Fibroblast of skin of left quadriceps (primary cell): ENCODE measurements at regions not wholly inside any gene's neighbourhood (a gene's known extent, or its start where the extent isn't known, plus 50 kb on each side); places are given as distances from the start of the nearest gene placed in this dataset.
"Not testable (repeated sequence)": the region's sequence is repeated elsewhere in the genome, so short reads cannot be mapped to it uniquely, and the experiment has no call there.

Source experiments
- DNase-seq, 2 experiments: peaks; one replicate each; pipeline ENCODE4 v3.0.0-alpha.2; 2013; ENCODE audit warnings: low read depth in 2 of 2

GRCh38 chr11:116052603-116053547 is 548.7 kb upstream of the CADM1 start:
- no peak for DNase-seq

- no peak for DNase-seq
Measured at GRCh38 chr11:116051494-116051893, 547.3 kb upstream of the CADM1 start.

- DNase-seq = no peak
Measured at GRCh38 chr11:116049383-116049782, 545.2 kb upstream of the CADM1 start.

DNA sequence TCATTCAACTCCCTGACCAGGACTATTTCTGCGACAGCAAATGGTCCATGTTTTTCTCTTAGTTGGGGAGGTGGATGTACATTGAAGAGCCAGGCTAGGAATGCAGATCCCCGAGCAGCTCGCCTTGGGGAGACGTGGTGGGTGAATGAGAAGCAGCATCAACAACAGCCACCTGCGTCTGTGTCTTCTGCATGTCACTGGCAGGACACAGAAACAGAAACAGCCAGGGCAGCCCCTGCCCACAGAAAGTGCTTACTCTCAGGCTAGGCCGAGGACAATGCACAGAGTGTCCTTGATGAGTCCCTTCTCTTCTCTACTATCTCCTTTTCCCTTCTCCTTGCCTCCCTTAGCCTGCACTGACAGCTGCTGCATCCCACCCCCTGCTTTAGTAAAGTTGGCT is 541.9 kb upstream of the CADM1 start:
- no peak for DNase-seq

DNA sequence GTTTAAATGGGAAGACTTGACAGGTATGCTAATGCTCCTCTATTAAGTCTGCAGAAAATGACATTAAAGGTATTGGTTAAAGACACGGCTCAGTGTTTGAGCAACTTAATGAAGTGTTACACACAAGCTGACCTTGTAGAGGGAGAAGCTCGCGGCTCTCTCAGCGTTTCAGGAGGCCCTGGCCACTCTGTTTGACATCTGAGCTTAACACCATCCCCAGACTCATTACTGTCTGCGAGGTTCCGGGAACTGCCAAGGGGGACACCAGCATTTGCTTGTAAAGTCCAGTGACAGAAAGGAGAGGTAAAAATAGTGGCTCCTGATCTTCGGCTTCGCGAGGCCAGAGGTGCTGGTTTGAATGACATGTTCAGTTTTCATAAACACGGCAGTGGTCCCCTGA is 540.7 kb upstream of the CADM1 start:
- DNase-seq = no peak

- no peak for DNase-seq
Measured at GRCh38 chr11:116044520-116044919, 540.3 kb upstream of the CADM1 start.

GRCh38 chr11:116043857-116044256 is 539.6 kb upstream of the CADM1 start:
- no peak for DNase-seq

GRCh38 chr11:116043059-116043458 is 538.8 kb upstream of the CADM1 start:
- not testable (repeated sequence) for DNase-seq

DNA sequence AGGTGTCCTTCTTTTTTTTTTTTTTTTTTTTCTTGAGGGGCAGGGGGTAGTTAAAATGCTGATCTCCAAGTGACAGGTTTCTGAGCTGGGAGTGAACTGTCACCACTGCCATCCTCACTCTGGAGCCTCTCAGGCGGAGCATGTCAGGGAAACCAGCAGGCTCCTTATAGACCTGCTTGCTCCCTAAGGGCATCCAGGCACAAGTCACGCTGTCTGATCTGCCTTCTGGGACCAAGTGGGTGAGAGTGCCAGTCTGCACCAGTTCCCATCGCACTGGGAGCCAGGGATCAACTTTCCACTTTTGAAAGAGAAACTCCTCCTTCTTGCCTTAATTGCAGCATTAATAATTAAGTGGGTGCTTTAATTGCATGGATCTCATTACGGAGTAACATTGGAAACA is 537.9 kb upstream of the CADM1 start:
- DNase-seq = no peak

- DNase-seq = peak in 1 of 2 experiments; percentile 2
Measured at GRCh38 chr11:116037861-116038260, 533.6 kb upstream of the CADM1 start.

DNA sequence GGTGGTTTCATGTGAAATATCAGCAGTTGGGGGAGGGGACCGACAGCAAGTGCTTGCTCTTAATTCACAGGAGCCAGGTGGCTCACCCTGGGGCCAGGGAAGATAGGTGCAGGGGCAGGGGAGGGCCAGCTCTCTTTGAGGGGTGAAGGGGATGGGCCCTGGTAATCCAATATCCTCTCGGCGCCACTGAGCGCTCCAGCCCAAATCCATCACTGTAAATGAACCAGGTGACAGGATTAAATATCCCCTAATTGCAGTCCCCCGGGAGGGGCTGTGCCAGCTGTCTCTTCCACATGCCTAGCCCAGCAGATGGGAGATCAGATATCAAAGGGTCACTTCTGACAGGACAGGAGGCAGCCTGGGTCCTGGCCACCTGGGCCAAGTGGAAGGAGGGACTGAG is 531.8 kb upstream of the CADM1 start:
- no peak for DNase-seq

GRCh38 chr11:116033931-116034553 is 529.8 kb upstream of the CADM1 start:
- no peak for DNase-seq

- DNase-seq = no peak
Measured at GRCh38 chr11:116030697-116031331, 526.6 kb upstream of the CADM1 start.

DNA sequence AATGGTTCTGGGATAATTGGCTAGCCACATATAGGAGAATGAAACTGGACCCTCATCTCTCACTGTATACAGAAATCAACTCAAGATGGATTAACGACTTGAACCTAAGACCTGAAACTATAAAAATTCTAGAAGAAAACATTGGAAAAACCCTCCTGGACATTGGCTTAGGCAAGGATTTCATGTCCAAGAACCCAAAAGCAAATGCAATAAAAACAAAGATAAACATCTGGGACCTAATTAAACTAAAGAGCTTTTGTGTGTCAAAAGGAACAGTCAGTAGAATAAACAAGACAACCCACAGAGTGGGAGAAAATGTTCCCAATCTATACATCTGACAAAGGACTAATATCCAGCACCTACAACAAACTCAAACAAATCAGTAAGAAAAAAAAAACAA is 524.3 kb upstream of the CADM1 start:
- not testable (repeated sequence) for DNase-seq

GRCh38 chr11:115999437-115999836 is 495.2 kb upstream of the CADM1 start:
- no peak for DNase-seq

- DNase-seq = no peak
Measured at GRCh38 chr11:115996808-115997188, 492.6 kb upstream of the CADM1 start.

- DNase-seq = no peak
Measured at GRCh38 chr11:115996125-115996807, 492.1 kb upstream of the CADM1 start.

- no peak for DNase-seq
Measured at GRCh38 chr11:115993590-115993989, 489.4 kb upstream of the CADM1 start.

DNA sequence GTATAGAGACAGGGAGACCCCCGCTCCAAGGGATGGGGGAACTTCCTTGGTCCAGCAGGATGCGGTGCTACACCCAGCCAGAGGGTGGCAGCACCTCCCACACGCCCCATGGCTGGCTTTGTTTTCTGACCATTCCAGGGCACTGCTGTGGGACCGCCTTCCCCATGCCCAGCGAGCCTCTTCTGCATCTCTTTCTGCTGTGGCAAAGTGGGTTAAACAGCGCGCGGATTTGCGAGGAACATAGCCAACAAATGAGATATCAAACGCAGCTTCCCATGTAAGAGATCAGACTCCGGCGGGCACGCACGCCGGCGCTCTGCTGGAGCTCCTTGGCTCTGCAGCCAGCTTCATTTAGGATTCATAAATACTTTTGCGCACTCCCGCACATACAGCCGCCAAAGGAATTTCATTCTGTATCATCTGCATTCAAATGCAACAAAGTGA is 485.8 kb upstream of the CADM1 start:
- no peak for DNase-seq

DNA sequence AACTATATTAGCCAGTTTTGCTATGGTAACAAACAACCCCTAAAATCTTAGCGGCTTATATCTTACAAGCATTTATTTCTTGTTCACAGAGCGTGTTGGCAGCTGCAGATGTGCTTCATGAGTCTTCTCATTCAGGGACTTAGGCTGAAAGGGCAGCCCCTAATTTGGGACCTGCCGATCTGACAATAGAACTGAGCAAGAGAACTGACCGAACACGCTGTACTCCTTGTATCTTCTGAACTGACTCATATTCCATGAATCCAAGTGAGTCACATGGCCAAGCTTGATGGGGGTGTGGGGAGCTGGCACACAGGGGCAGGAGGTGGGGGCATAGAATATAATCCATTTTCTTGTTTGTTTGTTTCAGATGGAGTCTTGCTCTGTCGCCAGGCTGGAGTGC is 481.7 kb upstream of the CADM1 start:
- DNase-seq = no peak

- DNase-seq = no peak
Measured at GRCh38 chr11:115984228-115984627, 480.0 kb upstream of the CADM1 start.

DNA sequence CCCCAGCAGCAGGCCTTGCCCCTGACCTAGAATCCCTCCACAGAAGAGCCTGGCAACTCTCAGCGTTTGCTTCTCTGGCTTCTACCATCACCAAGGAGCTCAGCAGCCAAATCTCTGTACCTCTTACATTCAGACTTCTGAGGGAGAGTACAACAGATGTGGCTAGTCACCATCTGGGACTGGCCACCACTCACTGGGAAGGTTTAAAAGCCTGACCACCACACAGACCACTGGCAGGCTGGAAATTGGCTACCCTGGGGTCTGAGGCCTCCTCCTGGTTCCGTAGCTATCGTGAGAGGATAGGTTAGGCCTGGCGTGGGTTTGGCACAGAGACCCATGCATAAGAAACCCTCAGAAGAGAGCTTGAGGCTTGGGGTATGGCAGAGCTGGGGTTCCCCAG is 478.5 kb upstream of the CADM1 start:
- no peak for DNase-seq
